ENCODE measurements at regions not wholly inside any gene's neighbourhood (a gene's known extent, or its start where the extent isn't known, plus 50 kb on each side); places are given as distances from the start of the nearest gene placed in this dataset.

- TF ChIP-seq ZBTB33 (IDR thresholded peaks at IDR 0.05) (no peak), USF2 (IDR thresholded peaks at IDR 0.05; ENCODE audit: borderline replicate concordance, low read depth, low read length) (no peak), JUND (IDR thresholded peaks at IDR 0.05; ENCODE audit: low read depth, low read length) (no peak), YBX1 (IDR thresholded peaks at IDR 0.05) (no peak), RB1 (IDR thresholded peaks at IDR 0.05; ENCODE audit: borderline replicate concordance) (no peak)
- TF ChIP-seq, protein P1, sequence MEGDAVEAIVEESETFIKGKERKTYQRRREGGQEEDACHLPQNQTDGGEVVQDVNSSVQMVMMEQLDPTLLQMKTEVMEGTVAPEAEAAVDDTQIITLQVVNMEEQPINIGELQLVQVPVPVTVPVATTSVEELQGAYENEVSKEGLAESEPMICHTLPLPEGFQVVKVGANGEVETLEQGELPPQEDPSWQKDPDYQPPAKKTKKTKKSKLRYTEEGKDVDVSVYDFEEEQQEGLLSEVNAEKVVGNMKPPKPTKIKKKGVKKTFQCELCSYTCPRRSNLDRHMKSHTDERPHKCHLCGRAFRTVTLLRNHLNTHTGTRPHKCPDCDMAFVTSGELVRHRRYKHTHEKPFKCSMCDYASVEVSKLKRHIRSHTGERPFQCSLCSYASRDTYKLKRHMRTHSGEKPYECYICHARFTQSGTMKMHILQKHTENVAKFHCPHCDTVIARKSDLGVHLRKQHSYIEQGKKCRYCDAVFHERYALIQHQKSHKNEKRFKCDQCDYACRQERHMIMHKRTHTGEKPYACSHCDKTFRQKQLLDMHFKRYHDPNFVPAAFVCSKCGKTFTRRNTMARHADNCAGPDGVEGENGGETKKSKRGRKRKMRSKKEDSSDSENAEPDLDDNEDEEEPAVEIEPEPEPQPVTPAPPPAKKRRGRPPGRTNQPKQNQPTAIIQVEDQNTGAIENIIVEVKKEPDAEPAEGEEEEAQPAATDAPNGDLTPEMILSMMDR (IDR thresholded peaks at IDR 0.05 in 2 of 3, conservative IDR thresholded peaks at IDR 0.05 in 1 of 3; ENCODE audit: control insufficient read depth in 2 of 3, extremely low read depth in 1 of 3, insufficient read depth in 1 of 3, low read depth in 3 of 3, low read length in 3 of 3), result peak in 1 of 3 experiments; percentile 30; a peak in 1 of 6 replicates
Measured at GRCh38 chr13:33388286-33388998, 102.9 kb upstream of the STARD13 start.

Measured in GM12878 (cell line).